GM21528 (cell line): ENCODE measurements at regions not wholly inside any gene's neighbourhood (a gene's known extent, or its start where the extent isn't known, plus 50 kb on each side); places are given as distances from the start of the nearest gene placed in this dataset.

ENCODE experiments used
- ATAC-seq: cut with Tn5 transposase; IDR thresholded peaks from one replicate; pipeline ENCODE4 v1.9.1; 2021; ENCODE audit warnings: mild to moderate bottlenecking, moderate library complexity; ENCODE audit not compliant: unreplicated experiment, low FRiP score

- no peak for ATAC-seq
Measured at GRCh38 chr9:96047741-96048103, 172.2 kb downstream of the ERCC6L2 start.

- no peak for ATAC-seq
Measured at GRCh38 chr9:96047116-96047639, 171.7 kb downstream of the ERCC6L2 start.

- ATAC-seq = no peak
Measured at GRCh38 chr9:96045811-96046210, 170.3 kb downstream of the ERCC6L2 start.

GRCh38 chr9:96044401-96044800 is 168.9 kb downstream of the ERCC6L2 start:
- ATAC-seq = no peak

GRCh38 chr9:96040591-96041461 is 165.3 kb downstream of the ERCC6L2 start:
- no peak for ATAC-seq

GRCh38 chr9:96038914-96039313 is 163.4 kb downstream of the ERCC6L2 start:
- ATAC-seq = no peak

GRCh38 chr9:96038271-96038670 is 162.8 kb downstream of the ERCC6L2 start:
- no peak for ATAC-seq

- no peak for ATAC-seq
Measured at GRCh38 chr9:96034553-96035122, 159.1 kb downstream of the ERCC6L2 start.

GRCh38 chr9:96033896-96034295 is 158.4 kb downstream of the ERCC6L2 start:
- ATAC-seq = no peak

GRCh38 chr9:96031916-96032534 is 156.5 kb downstream of the ERCC6L2 start:
- no peak for ATAC-seq

GRCh38 chr9:96031366-96031824 is 155.9 kb downstream of the ERCC6L2 start:
- ATAC-seq = no peak

- no peak for ATAC-seq
Measured at GRCh38 chr9:96029722-96030530, 154.4 kb downstream of the ERCC6L2 start.

- ATAC-seq = no peak
Measured at GRCh38 chr9:96027251-96028131, 152.0 kb downstream of the ERCC6L2 start.

GRCh38 chr9:96026655-96027213 is 151.2 kb downstream of the ERCC6L2 start:
- no peak for ATAC-seq

GRCh38 chr9:96025995-96026602 is 150.6 kb downstream of the ERCC6L2 start:
- ATAC-seq = no peak

GRCh38 chr9:96023486-96023885 is 148.0 kb downstream of the ERCC6L2 start:
- no peak for ATAC-seq

GRCh38 chr9:96022445-96023051 is 147.1 kb downstream of the ERCC6L2 start:
- no peak for ATAC-seq
